Heart left ventricle (tissue), 13 donors: ENCODE measurements at regions not wholly inside any gene's neighbourhood (a gene's known extent, or its start where the extent isn't known, plus 50 kb on each side); places are given as distances from the start of the nearest gene placed in this dataset.

Source experiments
- POLR2A ChIP-seq, 2 donors: fragments of 450-650 bp; IDR thresholded peaks; one replicate each; pipeline ENCODE4 v1.6.1; 2017; ENCODE audit warnings: antibody characterized with exemption in 2 of 2, mild to moderate bottlenecking in 2 of 2, moderate library complexity in 2 of 2
- TF ChIP-seq, protein P1 (sequence below), 12 donors: fragments of 200-600 bp; sonication (generic) in 4 of 12; IDR thresholded peaks; one replicate each; pipeline versions ENCODE4 v1.5.0 to v1.8.0; 2018 to 2022; ENCODE audit warnings: antibody characterized with exemption in 12 of 12, mild to moderate bottlenecking in 5 of 12
- donor health status: ischemic (EF 13 %, LVEDD 7.1; RV severe dilation, severe dysfunction).
- donor health status: DM: no; HTN: yes; CAD: no.
- donor health status: DM: no; HTN: no; CAD: no.
- donor health status: ischemic (EF 25% LVEDD 6.9; RV normal size, moderate dysfunction).
- donor health status: ischemic (EF 25% LVEDD 5.7; RV mildly dilated, moderate dysfunction).
- donor health status: ischemic (EF 35%, LVEDD 5.7; RV mildly dilated, moderate dysfunction).
- donor health status: nonischemic (EF 11% LVEDD 7.7; RV severe dilation, severe dysfunction).
- donor health status: DM: yes; HTN: yes; CAD: no.
- donor health status: PGD.
- donor health status: ischemic (EF 29% LVEDD 5.4; RV normal size, mild dysfunction).
- donor health status: nonischemic (EF 23%, LVEDD 6.1; RV moderate dilation, normal function).

DNA sequence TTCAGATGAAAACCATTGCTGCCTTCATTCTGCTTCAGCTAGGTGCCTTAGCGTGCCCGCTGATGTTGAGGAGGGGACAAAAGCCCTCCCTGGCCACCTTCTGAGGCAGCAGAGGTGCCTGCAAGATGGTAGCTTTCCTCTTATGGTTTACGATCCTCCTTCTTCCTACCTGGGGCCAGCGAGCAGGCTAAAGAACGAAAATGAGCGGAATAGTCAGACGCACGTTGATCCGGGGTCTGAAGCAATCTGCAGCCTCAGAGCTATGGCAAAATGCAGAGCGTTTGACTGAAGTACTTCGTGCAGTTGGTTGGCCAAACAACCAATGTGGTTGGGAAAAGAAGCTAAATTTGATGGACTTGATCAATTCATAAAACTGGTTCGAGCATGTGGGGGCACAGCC lies 95.5 kb downstream of the GATA3 start:
- TF ChIP-seq, protein P1, sequence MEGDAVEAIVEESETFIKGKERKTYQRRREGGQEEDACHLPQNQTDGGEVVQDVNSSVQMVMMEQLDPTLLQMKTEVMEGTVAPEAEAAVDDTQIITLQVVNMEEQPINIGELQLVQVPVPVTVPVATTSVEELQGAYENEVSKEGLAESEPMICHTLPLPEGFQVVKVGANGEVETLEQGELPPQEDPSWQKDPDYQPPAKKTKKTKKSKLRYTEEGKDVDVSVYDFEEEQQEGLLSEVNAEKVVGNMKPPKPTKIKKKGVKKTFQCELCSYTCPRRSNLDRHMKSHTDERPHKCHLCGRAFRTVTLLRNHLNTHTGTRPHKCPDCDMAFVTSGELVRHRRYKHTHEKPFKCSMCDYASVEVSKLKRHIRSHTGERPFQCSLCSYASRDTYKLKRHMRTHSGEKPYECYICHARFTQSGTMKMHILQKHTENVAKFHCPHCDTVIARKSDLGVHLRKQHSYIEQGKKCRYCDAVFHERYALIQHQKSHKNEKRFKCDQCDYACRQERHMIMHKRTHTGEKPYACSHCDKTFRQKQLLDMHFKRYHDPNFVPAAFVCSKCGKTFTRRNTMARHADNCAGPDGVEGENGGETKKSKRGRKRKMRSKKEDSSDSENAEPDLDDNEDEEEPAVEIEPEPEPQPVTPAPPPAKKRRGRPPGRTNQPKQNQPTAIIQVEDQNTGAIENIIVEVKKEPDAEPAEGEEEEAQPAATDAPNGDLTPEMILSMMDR (IDR thresholded peaks at IDR 0.05): no peak
- no peak for TF ChIP-seq POLR2A (IDR thresholded peaks at IDR 0.05)
